Vagina (tissue), 2 donors: ENCODE measurements at regions not wholly inside any gene's neighbourhood (a gene's known extent, or its start where the extent isn't known, plus 50 kb on each side); places are given as distances from the start of the nearest gene placed in this dataset.

Source experiments
- POLR2A ChIP-seq, 2 donors: fragments of 450-650 bp; IDR thresholded peaks; one replicate each; pipeline ENCODE4 v1.6.1; 2017; ENCODE audit warnings: antibody characterized with exemption in 2 of 2, mild to moderate bottlenecking in 2 of 2, moderate library complexity in 2 of 2
- TF ChIP-seq, protein P1 (sequence below), 3 experiments: fragments of 450-650 bp in 2 of 3; fragments of 200-600 bp in 1 of 3; sonication (generic) in 1 of 3; IDR thresholded peaks; one replicate each; pipeline ENCODE4 v1.5.1; 2017 to 2019; ENCODE audit warnings: antibody characterized with exemption in 3 of 3, mild to moderate bottlenecking in 2 of 3, moderate library complexity in 2 of 3

DNA sequence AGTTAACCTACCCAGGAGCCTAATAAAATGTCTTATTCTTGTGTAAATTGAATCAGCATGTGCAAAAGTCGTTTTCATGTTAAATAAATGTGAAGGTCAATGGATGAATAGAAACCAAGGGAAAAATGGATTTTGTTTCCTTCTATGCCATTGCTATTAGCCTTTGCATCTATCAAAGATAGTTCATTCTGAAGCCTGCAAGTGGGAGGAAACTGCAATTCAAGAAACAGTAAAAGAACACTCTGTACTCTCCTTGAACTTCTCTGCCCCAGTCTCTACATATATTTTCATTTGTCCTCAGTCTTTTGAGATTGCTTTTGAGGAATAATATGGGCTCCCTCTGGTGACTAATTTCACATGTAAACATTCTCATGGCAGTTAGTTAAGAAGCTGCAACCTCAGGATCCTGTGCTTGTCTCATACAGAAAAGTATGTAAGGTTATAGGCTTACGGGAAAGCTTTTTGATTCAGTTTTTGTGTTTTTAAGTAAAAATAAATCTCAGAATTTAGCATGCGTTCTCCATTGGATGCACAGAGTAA, 1590.0 kb upstream of the LRRTM1 start:
- TF ChIP-seq, protein P1, sequence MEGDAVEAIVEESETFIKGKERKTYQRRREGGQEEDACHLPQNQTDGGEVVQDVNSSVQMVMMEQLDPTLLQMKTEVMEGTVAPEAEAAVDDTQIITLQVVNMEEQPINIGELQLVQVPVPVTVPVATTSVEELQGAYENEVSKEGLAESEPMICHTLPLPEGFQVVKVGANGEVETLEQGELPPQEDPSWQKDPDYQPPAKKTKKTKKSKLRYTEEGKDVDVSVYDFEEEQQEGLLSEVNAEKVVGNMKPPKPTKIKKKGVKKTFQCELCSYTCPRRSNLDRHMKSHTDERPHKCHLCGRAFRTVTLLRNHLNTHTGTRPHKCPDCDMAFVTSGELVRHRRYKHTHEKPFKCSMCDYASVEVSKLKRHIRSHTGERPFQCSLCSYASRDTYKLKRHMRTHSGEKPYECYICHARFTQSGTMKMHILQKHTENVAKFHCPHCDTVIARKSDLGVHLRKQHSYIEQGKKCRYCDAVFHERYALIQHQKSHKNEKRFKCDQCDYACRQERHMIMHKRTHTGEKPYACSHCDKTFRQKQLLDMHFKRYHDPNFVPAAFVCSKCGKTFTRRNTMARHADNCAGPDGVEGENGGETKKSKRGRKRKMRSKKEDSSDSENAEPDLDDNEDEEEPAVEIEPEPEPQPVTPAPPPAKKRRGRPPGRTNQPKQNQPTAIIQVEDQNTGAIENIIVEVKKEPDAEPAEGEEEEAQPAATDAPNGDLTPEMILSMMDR (IDR thresholded peaks at IDR 0.05) = no peak
- no peak for TF ChIP-seq POLR2A (IDR thresholded peaks at IDR 0.05)
